AML-193 (cell line): ENCODE measurements at regions not wholly inside any gene's neighbourhood (a gene's known extent, or its start where the extent isn't known, plus 50 kb on each side); places are given as distances from the start of the nearest gene placed in this dataset.
A peak's percentile ranks its signal among the peaks of the same experiment; 100 is the strongest.
"Not testable (repeated sequence)": the region's sequence is repeated elsewhere in the genome, so short reads cannot be mapped to it uniquely, and the experiment has no call there.

Source experiments
- DNase-seq, 2 experiments: peaks; one replicate each; lab custom pipeline; 2025; lab: John Stamatoyannopoulos, UW

DNA sequence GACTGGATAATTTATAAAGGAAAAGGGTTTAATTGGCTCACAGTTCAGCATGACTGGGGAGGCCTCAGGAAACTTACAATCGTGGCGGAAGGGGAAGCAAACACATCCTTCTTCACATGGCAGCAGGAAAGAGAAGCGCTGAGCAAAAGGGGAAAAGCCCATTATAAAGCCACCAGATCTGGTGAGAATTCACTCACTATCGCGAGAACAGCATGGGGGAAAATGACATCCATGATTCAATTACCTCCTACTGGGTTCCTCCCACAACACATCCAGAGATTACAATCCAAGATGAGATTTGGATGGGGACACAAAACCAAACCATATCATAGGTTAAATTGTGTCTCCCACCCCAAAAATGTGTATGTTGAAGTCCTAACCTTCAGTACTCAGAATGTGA, 491.7 kb downstream of the SETD4 start:
- DNase-seq = no peak

- no peak for DNase-seq
Observed at GRCh38 chr21:35566874-35567273, 493.5 kb downstream of the SETD4 start.

DNA sequence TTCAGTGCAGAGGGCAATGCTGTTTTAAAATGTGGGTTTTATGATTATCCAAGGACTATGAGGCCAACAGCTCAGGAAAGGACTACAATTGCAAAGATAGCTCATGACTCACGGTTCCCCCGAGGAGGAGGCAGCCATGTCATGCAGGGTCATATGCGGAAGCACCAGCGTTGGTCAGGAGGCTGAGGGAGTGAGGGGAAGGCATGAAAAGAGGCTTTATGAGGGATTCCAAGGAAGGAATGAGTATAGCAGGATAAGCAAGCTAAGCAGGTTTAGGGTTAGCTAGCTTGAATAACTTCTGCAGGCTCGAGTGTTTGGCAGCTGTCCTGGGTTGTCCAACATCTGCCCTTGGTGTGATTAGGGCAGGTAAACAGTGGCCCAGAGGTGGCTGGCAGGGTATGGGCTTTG, 495.1 kb downstream of the SETD4 start:
- DNase-seq = no peak

DNA sequence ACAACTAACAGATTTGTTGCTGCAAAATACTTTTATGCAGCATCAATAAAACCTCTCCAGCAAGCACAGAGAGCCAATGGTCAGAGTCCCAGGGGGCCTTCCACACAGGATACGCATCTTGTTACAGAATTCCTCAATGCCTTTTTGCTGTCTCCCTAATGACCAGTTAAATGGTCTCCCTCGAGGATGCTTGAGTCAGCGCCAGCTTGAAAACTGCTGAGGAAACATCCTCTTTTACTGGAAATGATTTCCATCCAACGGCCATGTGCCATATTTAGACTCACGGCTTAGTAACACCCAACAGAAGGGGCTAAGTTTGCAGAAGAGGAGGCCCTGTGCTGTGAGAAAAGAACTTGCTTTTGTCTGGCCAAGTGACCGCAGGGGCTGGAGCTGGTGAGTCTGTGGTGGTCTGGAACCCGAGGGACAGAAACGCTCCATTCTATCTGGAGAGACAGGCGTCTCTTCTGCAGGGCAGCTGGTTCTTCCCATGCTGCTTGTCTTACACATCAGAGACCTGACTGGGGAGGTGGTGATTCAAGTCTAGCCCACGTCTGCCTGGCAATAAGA, 496.4 kb downstream of the SETD4 start:
- no peak for DNase-seq

DNA sequence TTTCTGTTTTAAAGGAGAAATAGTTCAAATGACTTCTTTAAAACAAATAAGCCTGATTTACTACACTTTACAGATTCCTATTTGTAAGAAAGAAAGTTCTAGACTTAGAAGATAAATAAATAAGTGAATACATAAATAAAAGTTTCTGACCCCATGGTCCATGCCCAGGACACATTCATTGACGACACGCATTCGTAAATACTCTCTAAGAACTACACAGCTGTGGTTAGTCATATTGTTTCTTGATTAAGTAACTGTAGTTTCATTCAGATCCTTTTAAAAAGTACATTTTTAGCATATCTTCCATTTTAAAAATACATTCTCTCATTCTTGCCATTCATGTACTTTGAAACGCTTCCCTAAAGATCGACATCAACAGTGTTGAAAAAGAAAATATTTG, 497.4 kb downstream of the SETD4 start:
- no peak for DNase-seq

DNA sequence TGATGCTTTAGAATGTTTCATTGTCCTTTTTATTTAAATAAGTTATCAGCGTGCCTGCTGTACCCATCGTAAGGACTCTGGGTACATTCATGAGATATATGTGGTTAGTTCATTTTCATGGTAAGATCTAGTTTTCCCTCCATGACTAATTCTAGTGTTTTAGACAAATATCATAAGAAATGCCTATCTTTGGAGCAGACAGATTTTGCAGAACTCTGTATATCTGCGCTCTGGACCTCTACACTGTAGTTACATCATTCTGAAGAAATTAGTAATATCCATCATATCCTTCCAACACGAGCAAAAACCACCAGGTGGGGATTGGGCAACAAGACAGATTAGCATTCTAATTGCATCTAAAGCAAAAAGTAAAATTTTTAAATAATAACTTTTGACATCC, 499.2 kb downstream of the SETD4 start:
- no peak for DNase-seq

DNA sequence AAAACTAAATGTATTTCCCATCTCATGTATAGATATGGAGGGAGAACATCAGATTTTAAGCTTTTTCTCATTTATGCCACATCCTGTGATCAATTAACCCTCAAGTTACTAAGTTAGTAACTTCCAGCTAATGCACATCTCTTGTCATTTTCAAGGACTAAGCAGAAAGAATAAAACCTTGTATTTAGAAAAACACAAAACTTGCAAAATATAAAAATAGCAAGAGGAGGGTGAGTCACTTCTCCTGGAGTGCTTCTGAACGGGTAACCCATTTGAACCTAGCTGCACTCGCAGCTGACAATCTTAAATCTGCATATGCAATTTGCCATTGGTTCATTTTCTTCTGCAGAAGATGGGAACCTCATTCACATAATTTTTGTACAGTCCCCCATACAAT, 500.5 kb downstream of the SETD4 start:
- DNase-seq = no peak

GRCh38 chr21:35559128-35559828, 501.0 kb downstream of the SETD4 start:
- no peak for DNase-seq

DNA sequence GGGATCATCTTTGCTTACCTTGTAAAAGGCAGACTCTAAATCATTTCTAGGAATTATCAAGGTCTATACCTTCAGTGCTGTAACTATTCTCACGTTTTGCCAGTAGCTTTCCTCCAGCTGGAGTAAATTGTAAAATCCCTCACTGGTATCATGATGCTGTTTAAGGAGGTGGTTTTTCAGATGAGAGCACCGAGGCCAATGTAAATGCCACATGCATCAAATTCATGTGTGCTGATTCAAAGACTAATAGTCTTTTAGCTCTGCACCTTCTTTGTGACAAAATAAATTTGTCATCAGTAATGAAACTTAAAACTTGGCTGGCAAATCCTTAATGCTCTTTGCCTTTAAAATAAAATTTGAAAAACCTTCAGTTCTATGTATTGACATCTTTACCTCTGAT, 503.8 kb downstream of the SETD4 start:
- DNase-seq = no peak

GRCh38 chr21:35552483-35552882, 503.4 kb upstream of the RUNX1 start:
- not testable (repeated sequence) for DNase-seq

GRCh38 chr21:35548904-35549615, 500.0 kb upstream of the RUNX1 start:
- no peak for DNase-seq

- DNase-seq = no peak
Observed at GRCh38 chr21:35547946-35548774, 499.1 kb upstream of the RUNX1 start.

GRCh38 chr21:35543746-35544145, 494.6 kb upstream of the RUNX1 start:
- no peak for DNase-seq

DNA sequence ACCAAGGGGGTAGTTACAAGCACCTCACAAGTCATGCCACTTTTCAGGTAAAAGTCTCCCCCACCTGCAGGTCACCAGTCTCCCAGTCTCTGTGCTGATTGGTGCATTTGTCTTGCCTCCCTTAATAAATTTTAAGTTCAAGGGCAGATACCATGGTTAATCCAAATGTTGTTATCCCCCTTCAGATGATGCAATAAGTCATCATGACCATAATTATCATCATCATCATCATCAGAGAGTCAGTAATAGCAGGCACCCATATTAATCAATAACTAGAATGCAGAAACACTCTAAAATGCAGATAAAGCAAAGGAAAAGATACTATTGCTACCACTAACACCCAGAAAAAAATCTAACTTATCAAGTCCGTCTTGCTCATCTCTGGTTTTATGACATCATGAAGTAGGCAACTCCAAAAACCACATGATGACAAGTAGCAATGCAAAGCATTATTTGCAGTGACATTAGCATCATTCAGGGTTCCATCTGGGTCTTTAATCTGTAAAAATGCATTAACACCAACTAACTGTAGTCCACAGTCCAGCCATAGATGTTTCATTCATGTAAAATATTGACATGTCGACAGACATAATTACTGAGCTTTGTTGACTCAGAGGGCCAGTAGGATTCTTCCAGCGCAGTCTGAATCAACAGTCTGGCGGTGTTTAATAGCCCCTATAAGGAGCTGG, 492.0 kb upstream of the RUNX1 start:
- no peak for DNase-seq

- DNase-seq = no peak
Observed at GRCh38 chr21:35538386-35538785, 489.3 kb upstream of the RUNX1 start.

- DNase-seq = no peak
Observed at GRCh38 chr21:35537604-35538003, 488.5 kb upstream of the RUNX1 start.

DNA sequence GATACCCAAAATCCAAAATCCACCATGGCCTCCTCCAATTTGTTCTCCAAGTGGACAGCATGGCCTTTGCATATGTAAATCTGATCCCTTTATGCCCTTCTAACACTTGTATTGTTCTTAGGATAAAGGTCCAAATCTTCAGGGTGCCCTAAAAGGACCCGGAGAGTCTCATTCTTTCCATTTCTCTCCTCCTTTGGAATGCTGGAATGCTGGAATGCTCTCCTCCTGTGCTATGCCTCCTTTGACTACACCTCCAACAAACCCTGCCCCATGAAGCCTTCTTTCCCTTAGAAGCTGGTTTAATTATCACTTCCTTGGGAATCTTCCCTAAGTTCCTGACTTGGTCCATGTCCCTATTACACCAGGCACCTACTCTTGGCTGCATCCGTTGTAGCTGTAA, 484.8 kb upstream of the RUNX1 start:
- no peak for DNase-seq

GRCh38 chr21:35530766-35531165, 481.7 kb upstream of the RUNX1 start:
- no peak for DNase-seq

DNA sequence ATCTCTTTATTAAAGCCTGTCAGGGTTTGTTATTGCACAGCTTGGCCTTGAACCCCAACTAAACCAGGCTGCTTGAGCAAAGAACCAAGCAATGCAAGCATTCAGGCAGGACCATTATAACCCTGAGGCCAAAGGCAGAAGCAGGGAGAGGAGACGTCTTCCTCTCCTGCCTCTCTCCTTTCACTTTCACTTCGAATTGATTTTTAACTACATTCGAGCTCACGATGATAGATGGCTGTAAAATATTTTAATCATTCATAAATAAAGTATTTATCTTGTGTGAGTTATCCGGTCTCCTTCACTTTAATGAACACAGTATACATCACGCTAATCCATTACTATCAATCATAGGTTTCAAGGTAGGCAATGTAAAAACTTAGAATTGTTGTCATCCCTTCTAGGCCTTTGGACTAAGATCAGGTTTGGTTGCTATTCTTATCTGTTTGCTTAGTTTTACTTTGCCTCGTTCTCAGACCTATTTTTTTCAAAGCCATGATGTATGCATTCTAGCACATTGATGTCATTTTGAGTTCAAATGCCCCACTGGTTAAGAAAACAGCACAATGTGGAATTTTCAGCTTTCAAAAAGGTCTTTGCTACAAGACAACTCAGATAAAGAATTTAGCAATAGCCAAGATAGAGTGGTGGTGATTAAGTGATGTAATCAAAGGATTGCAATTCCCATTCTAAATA, 480.2 kb upstream of the RUNX1 start:
- DNase-seq = peak in 1 of 2 experiments; percentile 4

GRCh38 chr21:35528116-35529042, 479.3 kb upstream of the RUNX1 start:
- DNase-seq = peak; percentile 27 to 36
